ENCODE measurements at regions not wholly inside any gene's neighbourhood (a gene's known extent, or its start where the extent isn't known, plus 50 kb on each side); places are given as distances from the start of the nearest gene placed in this dataset.

GRCh38 chr20:58600756-58601155, 50.3 kb upstream of the STX16 start:
- ATAC-seq (replicated peaks in 6 of 8), result no peak
- WGBS, 10 experiments, result 72 to 100% (median 90%) methylated on average over 1 to 4 of the region's 4 CpGs
- no peak overlapping the region for H3K4me3 ChIP-seq
- in situ Hi-C loops (cut with MboI; ENCODE audit: low pct_unique_long_range_greater_than_20kb in 2 of 9, low sequenced_read_pairs in 9 of 9, unreplicated experiment in 9 of 9), result no loop called here
- H3K4me1 ChIP-seq (replicated peaks in 1 of 2), result peaks cover 50 to 72% of the 10 kb centered on the region in 2 donors
- H3K27ac ChIP-seq, result no peak overlapping the region

DNA sequence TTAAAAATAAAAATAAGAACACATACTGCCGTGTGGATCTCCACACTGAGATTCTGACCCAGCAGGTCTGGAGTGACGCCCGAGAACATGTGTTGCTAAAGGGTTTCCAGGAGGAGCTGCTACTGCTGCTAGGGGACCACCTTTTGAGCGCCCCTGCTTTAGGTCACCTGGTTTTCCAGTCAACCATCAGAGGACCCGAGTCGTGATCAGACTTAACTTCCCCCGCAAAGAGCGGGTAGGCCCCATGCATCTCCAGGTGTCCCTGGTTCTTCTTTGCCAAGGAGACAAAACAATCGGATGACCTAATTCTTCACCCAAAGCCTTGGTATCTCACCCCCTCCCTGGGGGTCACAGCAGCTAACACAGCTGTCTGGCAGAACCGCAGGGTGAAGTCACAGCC, 51.1 kb upstream of the STX16 start:
- WGBS, 10 experiments, result 40 to 100% (median 94%) methylated on average over 1 to 8 of the region's 10 CpGs; no CpG with 5 or more reads in 4 of the 10 experiments
- Histone ChIP-seq H3K4me1 (replicated peaks in 1 of 2) (peaks cover 43 to 65% of the 10 kb centered on the region in 2 donors), H3K4me3 (no peak overlapping the region), H3K27ac (no peak overlapping the region)
- in situ Hi-C loops (cut with MboI; ENCODE audit: low pct_unique_long_range_greater_than_20kb in 2 of 9, low sequenced_read_pairs in 9 of 9, unreplicated experiment in 9 of 9), result no loop called here
- no peak for ATAC-seq (replicated peaks in 6 of 8)

DNA sequence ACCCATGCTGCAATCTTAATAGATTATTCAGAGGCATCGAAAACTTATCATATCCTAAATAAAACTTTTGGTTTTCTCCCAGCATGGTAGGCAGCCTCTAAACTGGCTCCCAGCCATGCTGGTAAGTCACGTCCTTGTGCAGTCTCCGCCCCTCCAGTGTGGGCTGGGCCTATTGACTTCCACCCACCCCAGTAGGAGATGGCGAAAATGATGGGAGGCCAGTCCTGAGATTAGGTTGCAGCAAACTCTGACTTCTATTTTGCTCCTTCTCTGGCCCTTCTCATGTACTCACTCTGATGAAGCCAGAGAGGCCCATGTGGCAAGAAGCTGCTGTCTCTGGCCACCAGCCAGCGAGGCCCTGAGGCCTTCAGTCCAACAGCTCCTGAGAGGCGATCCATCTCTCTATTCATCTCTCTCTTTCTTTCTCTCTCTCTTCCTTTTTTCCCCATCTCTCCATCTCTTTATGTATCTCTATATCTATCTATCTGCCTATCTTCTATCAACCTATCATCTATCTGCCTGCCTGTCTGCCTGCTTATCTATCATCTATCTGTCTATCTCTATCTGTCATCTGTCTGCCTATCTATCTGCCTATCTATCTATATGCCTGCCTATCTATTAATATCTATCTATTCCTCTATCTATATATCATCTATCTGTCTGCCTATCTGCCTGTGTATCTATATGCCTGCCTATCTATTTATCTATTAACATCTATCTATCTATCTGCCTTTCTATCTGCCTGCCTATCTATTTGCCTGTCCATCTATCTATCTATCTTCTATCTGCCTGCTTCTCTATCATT, 52.7 kb upstream of the STX16 start:
- ATAC-seq (replicated peaks in 6 of 8), result peak in 3 of 8 experiments; percentile 11 to 80 (median 59)
- no peak overlapping the region for H3K4me3 ChIP-seq
- H3K27ac ChIP-seq, result peak overlapping the region; percentile 9 to 68
- WGBS, 10 experiments, result 28 to 100% (median 80%) methylated on average over 1 to 4 of the region's 6 CpGs
- in situ Hi-C loops (cut with MboI; ENCODE audit: low pct_unique_long_range_greater_than_20kb in 2 of 9, low sequenced_read_pairs in 9 of 9, unreplicated experiment in 9 of 9), result no loop called here
- H3K4me1 ChIP-seq (replicated peaks in 1 of 2), result peaks cover 49 to 70% of the 10 kb centered on the region in 2 donors

GRCh38 chr20:58597249-58597891, 53.7 kb upstream of the STX16 start:
- in situ Hi-C loops (cut with MboI; ENCODE audit: low pct_unique_long_range_greater_than_20kb in 2 of 9, low sequenced_read_pairs in 9 of 9, unreplicated experiment in 9 of 9), result no loop called here
- Histone ChIP-seq H3K27ac (peak overlapping the region; percentile 68 to 87), H3K4me3 (no peak overlapping the region), H3K4me1 (replicated peaks in 1 of 2) (peaks cover 51 to 70% of the 10 kb centered on the region in 2 donors)
- WGBS, 10 experiments, result 10 to 50% (median 24%) methylated on average over 1 to 10 of the region's 18 CpGs; no CpG with 5 or more reads in 1 of the 10 experiments
- ATAC-seq (replicated peaks in 6 of 8), result peak; percentile 4 to 71 (median 56)

GRCh38 chr20:58596750-58597248, 54.3 kb upstream of the STX16 start:
- H3K4me3 ChIP-seq, result no peak overlapping the region
- peak; percentile 75 to 95 (median 90) for ATAC-seq (replicated peaks in 6 of 8)
- 0 to 100% (median 40%) methylated on average over 1 to 7 of the region's 16 CpGs; no CpG with 5 or more reads in 3 of the 10 experiments for WGBS, 10 experiments

GRCh38 chr20:58596244-58596643, 54.8 kb upstream of the STX16 start:
- 50 to 100% (median 75%) methylated on average over 1 to 6 of the region's 6 CpGs; no CpG with 5 or more reads in 1 of the 10 experiments for WGBS, 10 experiments
- H3K4me1 ChIP-seq (replicated peaks in 1 of 2), result peaks cover 52 to 62% of the 10 kb centered on the region in 2 donors

More at GRCh38 chr20:58596750-58597248, 54.3 kb upstream of the STX16 start:
- in situ Hi-C loops (cut with MboI; ENCODE audit: low pct_unique_long_range_greater_than_20kb in 2 of 9, low sequenced_read_pairs in 9 of 9, unreplicated experiment in 9 of 9), result no loop called here
- Histone ChIP-seq H3K27ac (peak overlapping the region; percentile 70 to 87), H3K4me1 (replicated peaks in 1 of 2) (peaks cover 51 to 65% of the 10 kb centered on the region in 2 donors)

GRCh38 chr20:58595167-58595566, 55.9 kb upstream of the STX16 start:
- no peak overlapping the region for H3K4me3 ChIP-seq
- no peak for ATAC-seq (replicated peaks in 6 of 8)
- WGBS, 10 experiments, result 30 to 100% (median 95%) methylated on average over 1 to 3 of the region's 3 CpGs; no CpG with 5 or more reads in 3 of the 10 experiments
- in situ Hi-C loops (cut with MboI; ENCODE audit: low pct_unique_long_range_greater_than_20kb in 2 of 9, low sequenced_read_pairs in 9 of 9, unreplicated experiment in 9 of 9), result no loop called here
- no peak overlapping the region for H3K27ac ChIP-seq
- H3K4me1 ChIP-seq (replicated peaks in 1 of 2), result peaks cover 59 to 62% of the 10 kb centered on the region in 2 donors

More at GRCh38 chr20:58596244-58596643, 54.8 kb upstream of the STX16 start:
- no peak for ATAC-seq (replicated peaks in 6 of 8)
- in situ Hi-C loops (cut with MboI; ENCODE audit: low pct_unique_long_range_greater_than_20kb in 2 of 9, low sequenced_read_pairs in 9 of 9, unreplicated experiment in 9 of 9), result no loop called here
- H3K27ac ChIP-seq, result peak overlapping the region; percentile 70 to 87
- no peak overlapping the region for H3K4me3 ChIP-seq

- in situ Hi-C loops (cut with MboI; ENCODE audit: low pct_unique_long_range_greater_than_20kb in 2 of 9, low sequenced_read_pairs in 9 of 9, unreplicated experiment in 9 of 9), result no loop called here
- no peak overlapping the region for H3K4me3 ChIP-seq
- 3 to 83% (median 60%) methylated on average over 1 to 10 of the region's 18 CpGs; no CpG with 5 or more reads in 1 of the 10 experiments for WGBS, 10 experiments
- H3K4me1 ChIP-seq (replicated peaks in 1 of 2), result peaks cover 65% of the 10 kb centered on the region in 2 donors
- peak overlapping the region; percentile 16 to 76 for H3K27ac ChIP-seq
- ATAC-seq (replicated peaks in 6 of 8), result peak in 1 of 8 experiments; percentile 2
Observed at GRCh38 chr20:58593880-58594638, 57.0 kb upstream of the STX16 start.

DNA sequence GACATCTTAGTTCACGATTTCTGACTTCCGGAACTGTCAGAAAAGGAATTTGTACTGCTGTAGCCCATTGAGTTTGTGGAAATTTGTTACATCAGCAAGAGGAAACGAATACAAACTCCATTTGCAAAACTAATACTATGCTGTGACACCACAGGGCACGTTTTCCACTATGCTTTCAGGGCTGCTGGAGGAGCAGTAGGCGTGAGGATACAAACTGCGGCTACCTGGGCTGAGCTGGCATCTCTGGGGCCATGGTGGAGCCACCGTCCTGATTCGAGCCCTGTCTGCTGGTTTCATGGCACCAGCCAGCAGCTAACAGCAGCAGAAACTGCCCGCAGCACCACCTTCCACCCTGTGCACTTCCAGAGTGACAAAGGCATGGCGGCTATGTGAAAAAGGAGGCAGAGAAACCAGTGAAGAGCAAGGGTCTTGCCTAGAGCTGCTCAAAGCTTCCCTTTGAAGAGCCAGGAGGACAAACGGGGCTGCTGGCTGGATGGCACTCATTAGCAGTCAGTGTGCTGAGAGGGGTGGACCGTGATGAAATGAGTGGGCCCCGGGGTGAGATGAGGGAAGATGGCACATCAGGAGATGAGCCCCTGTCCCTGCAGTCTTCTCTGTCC, 58.9 kb upstream of the STX16 start:
- H3K27ac ChIP-seq, result no peak overlapping the region
- 65 to 100% (median 86%) methylated on average over 2 to 10 of the region's 13 CpGs; no CpG with 5 or more reads in 4 of the 10 experiments for WGBS, 10 experiments
- H3K4me1 ChIP-seq (replicated peaks in 1 of 2), result peaks cover 57 to 58% of the 10 kb centered on the region in 2 donors
- in situ Hi-C loops (cut with MboI; ENCODE audit: low pct_unique_long_range_greater_than_20kb in 2 of 9, low sequenced_read_pairs in 9 of 9, unreplicated experiment in 9 of 9), result no loop called here
- no peak overlapping the region for H3K4me3 ChIP-seq
- ATAC-seq (replicated peaks in 6 of 8), result no peak

DNA sequence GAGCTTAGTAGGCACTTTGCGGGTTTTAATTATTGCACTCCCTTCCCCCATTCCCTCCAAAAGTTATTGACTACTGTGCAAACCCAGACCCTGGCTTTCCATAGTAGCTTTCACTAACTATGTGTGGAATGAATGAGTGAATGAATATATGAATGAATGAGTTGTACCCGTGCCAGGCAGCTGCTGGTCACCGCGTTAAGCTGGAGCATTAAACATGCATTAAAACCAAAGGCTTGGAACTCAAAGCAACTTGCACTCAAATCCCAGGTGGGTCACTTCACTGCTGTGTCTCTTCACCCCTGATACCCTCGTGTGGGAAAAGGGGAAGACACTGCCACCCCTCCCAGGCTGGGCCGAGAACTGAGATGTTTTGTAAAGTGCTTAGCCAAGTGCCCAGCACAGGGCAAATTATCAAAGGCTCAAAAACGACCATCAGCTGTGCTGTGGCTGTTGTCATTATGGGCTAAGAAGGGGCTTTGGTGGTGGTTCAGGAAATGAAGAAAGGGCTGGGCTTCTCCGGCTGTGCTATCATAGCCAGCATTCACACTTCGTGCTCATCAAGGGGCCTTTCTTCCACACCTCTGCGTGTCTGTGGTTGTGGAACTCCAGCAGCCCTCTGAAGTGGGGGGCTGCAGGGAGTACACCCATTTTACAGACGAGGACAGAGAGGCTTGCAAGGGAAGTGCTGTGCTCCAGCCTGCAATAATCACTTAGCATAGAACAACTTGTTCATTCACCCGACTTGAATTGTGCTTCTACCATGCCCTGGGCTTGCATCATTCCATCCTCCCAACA, 60.2 kb upstream of the STX16 start:
- Histone ChIP-seq H3K4me3 (no peak overlapping the region), H3K27ac (peak overlapping the region; percentile 77 to 88), H3K4me1 (replicated peaks in 1 of 2) (peaks cover 45% of the 10 kb centered on the region in 2 donors)
- WGBS, 10 experiments, result 20 to 100% (median 84%) methylated on average over 1 to 6 of the region's 12 CpGs; no CpG with 5 or more reads in 2 of the 10 experiments
- in situ Hi-C loops (cut with MboI; ENCODE audit: low pct_unique_long_range_greater_than_20kb in 2 of 9, low sequenced_read_pairs in 9 of 9, unreplicated experiment in 9 of 9), result no loop called here
- ATAC-seq (replicated peaks in 6 of 8), result no peak

DNA sequence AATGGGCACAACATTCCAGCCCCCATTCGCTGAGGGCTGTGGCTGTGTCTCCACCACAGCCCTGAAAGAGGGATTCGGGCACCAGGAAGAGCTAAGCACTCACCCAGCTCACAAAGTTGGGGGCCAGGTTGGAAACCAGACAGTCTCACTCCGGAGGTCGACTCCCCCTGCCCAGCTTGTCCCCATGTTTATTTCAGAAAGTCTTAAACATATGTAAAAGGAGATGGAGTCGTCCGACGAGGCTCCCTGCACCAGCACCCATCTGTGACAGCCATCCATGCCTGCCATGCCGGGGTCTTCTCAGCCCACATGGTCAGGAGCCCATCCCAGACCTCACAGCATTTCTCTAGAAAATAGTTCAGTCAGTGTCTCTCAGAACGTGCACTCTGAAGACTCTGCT, 63.6 kb upstream of the STX16 start:
- in situ Hi-C loops (cut with MboI; ENCODE audit: low pct_unique_long_range_greater_than_20kb in 2 of 9, low sequenced_read_pairs in 9 of 9, unreplicated experiment in 9 of 9), result no loop called here
- peaks cover 38 to 41% of the 10 kb centered on the region in 2 donors for H3K4me1 ChIP-seq (replicated peaks in 1 of 2)
- no peak for ATAC-seq (replicated peaks in 6 of 8)
- H3K27ac ChIP-seq, result no peak overlapping the region
- WGBS, 10 experiments, result 20 to 92% (median 60%) methylated on average over 1 to 2 of the region's 9 CpGs; no CpG with 5 or more reads in 5 of the 10 experiments
- H3K4me3 ChIP-seq, result no peak overlapping the region

All from motor neuron (in vitro differentiated cells).